Ectodermal cell (in vitro differentiated cells): ENCODE measurements at regions not wholly inside any gene's neighbourhood (a gene's known extent, or its start where the extent isn't known, plus 50 kb on each side); places are given as distances from the start of the nearest gene placed in this dataset.

Experiments
- H3K27ac ChIP-seq: 2 replicates; pipeline ENCODE4 v1.7.0; 2013; ENCODE audit warnings: mild to moderate bottlenecking, low read depth, low read length; ENCODE audit not compliant: insufficient read depth, poor library complexity, severe bottlenecking
- H3K27me3 ChIP-seq: 2 replicates; pipeline ENCODE4 v1.7.0; 2013; ENCODE audit warnings: mild to moderate bottlenecking, low read length; ENCODE audit not compliant: insufficient read depth, control insufficient read depth, poor library complexity, severe bottlenecking
- H3K36me3 ChIP-seq: one replicate; pipeline ENCODE4 v1.7.0; 2013; ENCODE audit warnings: low read length; ENCODE audit not compliant: control insufficient read depth, insufficient read depth
- H3K4me1 ChIP-seq: one replicate; pipeline ENCODE4 v1.7.0; 2013; ENCODE audit warnings: low read length; ENCODE audit not compliant: control insufficient read depth, insufficient read depth
- H3K4me3 ChIP-seq: 2 replicates; pipeline ENCODE4 v1.7.0; 2013; ENCODE audit warnings: low read depth, low read length, control low read depth; ENCODE audit not compliant: insufficient read depth
- H3K9me3 ChIP-seq: 2 replicates; pipeline ENCODE4 v1.7.0; 2013; ENCODE audit warnings: mild to moderate bottlenecking, low read length, moderate library complexity; ENCODE audit not compliant: control insufficient read depth
- WGBS, 2 experiments: methylation state at CpG; one replicate each; pipeline ENCODE4 v1.1.7; 2013; ENCODE audit warnings: missing lambda C conversion rate in 2 of 2; 5-methylcytosine and 5-hydroxymethylcytosine counted together

- no peaks in the 10 kb centered on the region for H3K9me3 ChIP-seq
- WGBS, 2 experiments, result 95 to 98% methylated on average over 4 of the region's 4 CpGs
- H3K4me1 ChIP-seq, result peaks cover 7% of the 10 kb centered on the region
- no peaks in the 10 kb centered on the region for H3K36me3 ChIP-seq
- H3K27ac ChIP-seq, result no peak overlapping the region
- no peak overlapping the region for H3K4me3 ChIP-seq
- H3K27me3 ChIP-seq, result no peaks in the 10 kb centered on the region
These were observed 66.7 kb downstream of the MARCHF4 start for GRCh38 chr2:216305574-216305973.

GRCh38 chr2:216302981-216303676 lies 69.2 kb downstream of the MARCHF4 start:
- Histone ChIP-seq H3K4me1 (peaks cover 19% of the 10 kb centered on the region), H3K27ac (no peak overlapping the region), H3K4me3 (no peak overlapping the region), H3K27me3 (no peaks in the 10 kb centered on the region), H3K36me3 (no peaks in the 10 kb centered on the region), H3K9me3 (no peaks in the 10 kb centered on the region)
- 97 to 98% methylated on average over 3 of the region's 3 CpGs for WGBS, 2 experiments

GRCh38 chr2:216300906-216301305 lies 71.4 kb downstream of the MARCHF4 start:
- Histone ChIP-seq H3K9me3 (no peaks in the 10 kb centered on the region), H3K4me1 (peaks cover 19% of the 10 kb centered on the region), H3K27me3 (no peaks in the 10 kb centered on the region), H3K4me3 (no peak overlapping the region), H3K36me3 (no peaks in the 10 kb centered on the region), H3K27ac (no peak overlapping the region)
- 57 to 58% methylated on average over 2 of the region's 2 CpGs for WGBS, 2 experiments

- 84 to 88% methylated on average over 1 of the region's 1 CpG for WGBS, 2 experiments
- peaks cover 19% of the 10 kb centered on the region for H3K4me1 ChIP-seq
- no peaks in the 10 kb centered on the region for H3K27me3 ChIP-seq
- H3K4me3 ChIP-seq, result no peak overlapping the region
- no peaks in the 10 kb centered on the region for H3K36me3 ChIP-seq
- H3K27ac ChIP-seq, result no peak overlapping the region
- H3K9me3 ChIP-seq, result no peaks in the 10 kb centered on the region
These were observed 72.7 kb downstream of the MARCHF4 start for GRCh38 chr2:216299588-216299987.

- Histone ChIP-seq H3K4me3 (no peak overlapping the region), H3K4me1 (peaks cover 19% of the 10 kb centered on the region), H3K27me3 (no peaks in the 10 kb centered on the region), H3K9me3 (no peaks in the 10 kb centered on the region), H3K27ac (no peak overlapping the region), H3K36me3 (no peaks in the 10 kb centered on the region)
- 82% methylated on average over 5 of the region's 5 CpGs for WGBS, 2 experiments
These were observed 73.4 kb downstream of the MARCHF4 start for GRCh38 chr2:216298719-216299495.

- H3K4me1 ChIP-seq, result peaks cover 19% of the 10 kb centered on the region
- H3K27me3 ChIP-seq, result no peaks in the 10 kb centered on the region
- no peak overlapping the region for H3K27ac ChIP-seq
- H3K9me3 ChIP-seq, result no peaks in the 10 kb centered on the region
- 89 to 93% methylated on average over 7 of the region's 7 CpGs for WGBS, 2 experiments
- no peak overlapping the region for H3K4me3 ChIP-seq
- H3K36me3 ChIP-seq, result no peaks in the 10 kb centered on the region
These were observed 75.4 kb downstream of the MARCHF4 start for GRCh38 chr2:216296856-216297255.

GRCh38 chr2:216294305-216294704 lies 78.0 kb downstream of the MARCHF4 start:
- 91 to 95% methylated on average over 2 of the region's 2 CpGs for WGBS, 2 experiments
- Histone ChIP-seq H3K36me3 (no peaks in the 10 kb centered on the region), H3K9me3 (no peaks in the 10 kb centered on the region), H3K27me3 (peaks cover 4% of the 10 kb centered on the region), H3K27ac (no peak overlapping the region), H3K4me1 (peaks cover 9% of the 10 kb centered on the region), H3K4me3 (no peak overlapping the region)

- Histone ChIP-seq H3K4me3 (no peak overlapping the region), H3K36me3 (no peaks in the 10 kb centered on the region), H3K9me3 (no peaks in the 10 kb centered on the region), H3K4me1 (peaks cover 8% of the 10 kb centered on the region), H3K27me3 (peaks cover 4% of the 10 kb centered on the region), H3K27ac (no peak overlapping the region)
- 92 to 94% methylated on average over 4 to 5 of the region's 5 CpGs for WGBS, 2 experiments
These were observed 78.4 kb downstream of the MARCHF4 start for GRCh38 chr2:216293883-216294282.

- peaks cover 9% of the 10 kb centered on the region for H3K4me1 ChIP-seq
- peaks cover 4% of the 10 kb centered on the region for H3K27me3 ChIP-seq
- H3K9me3 ChIP-seq, result no peaks in the 10 kb centered on the region
- H3K4me3 ChIP-seq, result no peak overlapping the region
- no peak overlapping the region for H3K27ac ChIP-seq
- WGBS, 2 experiments, result 79 to 84% methylated on average over 5 of the region's 5 CpGs
- no peaks in the 10 kb centered on the region for H3K36me3 ChIP-seq
These were observed 79.4 kb downstream of the MARCHF4 start for GRCh38 chr2:216292886-216293301.

GRCh38 chr2:216292475-216292874 lies 79.8 kb downstream of the MARCHF4 start:
- peaks cover 4% of the 10 kb centered on the region for H3K27me3 ChIP-seq
- H3K27ac ChIP-seq, result no peak overlapping the region
- H3K9me3 ChIP-seq, result no peaks in the 10 kb centered on the region
- 93 to 98% methylated on average over 5 of the region's 5 CpGs for WGBS, 2 experiments
- no peak overlapping the region for H3K4me3 ChIP-seq
- H3K36me3 ChIP-seq, result no peaks in the 10 kb centered on the region
- H3K4me1 ChIP-seq, result peaks cover 9% of the 10 kb centered on the region
